GM12891 (cell line): ENCODE measurements at regions not wholly inside any gene's neighbourhood (a gene's known extent, or its start where the extent isn't known, plus 50 kb on each side); places are given as distances from the start of the nearest gene placed in this dataset.
"Not testable (repeated sequence)": the region's sequence is repeated elsewhere in the genome, so short reads cannot be mapped to it uniquely, and the experiment has no call there.

Experiments used
- DNase-seq: peaks from one replicate; pipeline ENCODE4 v3.0.0; 2011; ENCODE audit warnings: low spot score; ENCODE audit not compliant: insufficient read length
- FAIRE-seq: peaks from 2 replicates; lab custom pipeline; 2011; peaks lifted over from hg19 to GRCh38; lab: Jason Lieb, UNC
- PAX5 ChIP-seq: IDR thresholded peaks from 2 replicates; pipeline ENCODE4 v1.6.1; 2011; ENCODE audit warnings: low read length, moderate library complexity, mild to moderate bottlenecking; ENCODE audit not compliant: insufficient read depth, severe bottlenecking
- POLR2A ChIP-seq: IDR thresholded peaks from 2 replicates; pipeline ENCODE4 v1.6.1; 2011; ENCODE audit warnings: low read depth, low read length, control low read depth
- POLR2AphosphoS5 ChIP-seq: IDR thresholded peaks from 2 replicates; pipeline ENCODE4 v1.6.1; 2011; ENCODE audit warnings: low read depth, low read length, control low read depth
- POU2F2 ChIP-seq: IDR thresholded peaks from 2 replicates; pipeline ENCODE4 v1.6.1; 2011; ENCODE audit warnings: low read depth, mild to moderate bottlenecking, control low read depth, low read length, moderate library complexity
- SPI1 ChIP-seq: IDR thresholded peaks from 2 replicates; pipeline ENCODE4 v1.6.1; 2011; ENCODE audit warnings: low read depth, low read length, control low read depth
- TAF1 ChIP-seq: IDR thresholded peaks from 2 replicates; pipeline ENCODE4 v1.6.1; 2011; ENCODE audit warnings: low read depth, low read length, control low read depth

DNA sequence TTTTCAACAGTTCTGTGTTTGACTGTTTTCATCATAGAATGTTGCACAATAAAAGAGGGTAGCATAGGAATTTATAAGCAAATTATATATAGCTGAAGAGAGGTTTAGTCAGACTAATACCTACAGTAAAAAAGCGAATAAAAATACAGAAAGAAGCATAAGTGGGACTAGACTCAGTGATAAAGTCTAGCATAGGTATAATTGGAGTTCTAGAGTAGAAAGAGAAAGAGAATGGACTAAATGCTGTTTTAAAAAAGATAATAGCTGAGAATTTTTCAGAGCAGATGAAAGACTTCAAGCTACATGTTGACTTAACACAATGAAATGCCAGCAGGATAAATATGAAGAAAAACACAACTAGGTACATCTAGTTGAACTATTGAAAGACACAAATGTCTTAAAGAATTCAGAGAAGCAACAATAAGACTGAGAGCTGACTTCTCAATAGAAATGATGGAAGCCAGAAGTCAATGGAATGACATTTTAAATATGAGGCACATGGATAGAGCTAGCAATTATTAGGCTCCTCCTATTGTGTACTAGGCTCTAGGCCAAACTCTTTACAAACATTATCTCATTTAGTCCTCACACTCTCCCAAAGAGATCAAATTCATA, 573.9 kb downstream of the ZNF608 start:
- no peak for DNase-seq
- no peak for FAIRE-seq
- no peak for TF ChIP-seq PAX5
- TF ChIP-seq POLR2AphosphoS5: no peak
- no peak for TF ChIP-seq TAF1
- no peak for TF ChIP-seq POU2F2
- no peak for TF ChIP-seq POLR2A
- no peak for TF ChIP-seq SPI1

DNA sequence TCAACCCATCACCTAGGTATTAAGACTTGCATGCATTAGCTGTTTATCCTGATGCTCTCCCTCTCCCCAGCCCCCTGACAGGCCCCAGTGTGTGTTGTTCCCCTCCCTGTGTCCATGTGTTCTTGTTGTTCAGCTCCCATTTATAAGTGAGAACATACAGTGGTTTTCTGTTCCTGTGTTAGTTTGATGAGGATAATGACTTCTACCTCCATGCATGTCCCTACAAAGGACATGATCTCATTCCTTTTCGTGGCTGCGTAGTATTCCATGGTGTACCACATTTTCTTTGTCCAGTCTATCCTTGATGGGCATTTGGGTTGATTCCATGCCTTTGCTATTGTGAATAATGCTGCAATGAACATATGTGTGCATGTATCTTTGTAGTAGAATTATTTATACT, 578.3 kb downstream of the ZNF608 start:
- DNase-seq, FAIRE-seq: not testable (repeated sequence)

DNA sequence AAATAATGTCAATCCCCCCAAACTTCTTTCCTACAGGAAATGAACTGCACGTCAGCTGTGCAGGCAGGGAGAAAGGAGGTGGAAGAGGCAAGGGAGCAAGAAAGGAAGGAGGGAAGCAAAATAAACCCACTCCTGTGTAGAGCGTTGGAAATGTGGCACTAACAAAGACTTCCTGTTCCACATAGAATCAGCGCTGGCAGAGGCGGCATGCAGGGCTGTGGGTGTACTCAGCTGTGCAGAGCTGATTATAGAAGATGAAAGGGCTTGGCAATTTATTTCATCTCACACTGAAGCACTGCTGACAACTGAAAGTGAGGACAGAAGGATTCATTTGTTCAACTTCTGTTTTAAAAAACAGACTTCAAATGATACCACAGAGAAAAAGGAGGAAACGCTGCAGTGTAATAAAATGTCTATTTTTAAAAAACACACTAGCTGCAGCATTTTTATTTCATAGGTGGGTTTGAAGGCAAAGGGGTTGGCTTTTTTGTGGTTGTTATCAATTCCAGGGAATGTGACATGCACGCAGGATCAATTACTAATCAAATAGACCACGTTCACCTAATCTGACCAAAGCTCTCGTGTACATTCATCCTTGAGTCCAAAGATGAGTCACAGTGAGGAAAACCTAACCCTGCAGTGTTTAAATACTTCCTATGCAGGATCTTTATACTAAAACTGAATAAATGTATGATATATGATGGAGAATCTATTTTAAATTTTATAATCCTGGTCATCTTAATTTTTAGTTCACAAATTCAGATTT, 583.5 kb downstream of the ZNF608 start:
- no peak for TF ChIP-seq SPI1
- no peak for TF ChIP-seq TAF1
- no peak for TF ChIP-seq POLR2A
- no peak for TF ChIP-seq POLR2AphosphoS5
- no peak for TF ChIP-seq PAX5
- TF ChIP-seq POU2F2: no peak
- no peak for FAIRE-seq
- no peak for DNase-seq

- no peak for TF ChIP-seq PAX5
- FAIRE-seq (no peak), DNase-seq (no peak)
Observed at GRCh38 chr5:124161266-124161665, 585.2 kb downstream of the ZNF608 start.

DNA sequence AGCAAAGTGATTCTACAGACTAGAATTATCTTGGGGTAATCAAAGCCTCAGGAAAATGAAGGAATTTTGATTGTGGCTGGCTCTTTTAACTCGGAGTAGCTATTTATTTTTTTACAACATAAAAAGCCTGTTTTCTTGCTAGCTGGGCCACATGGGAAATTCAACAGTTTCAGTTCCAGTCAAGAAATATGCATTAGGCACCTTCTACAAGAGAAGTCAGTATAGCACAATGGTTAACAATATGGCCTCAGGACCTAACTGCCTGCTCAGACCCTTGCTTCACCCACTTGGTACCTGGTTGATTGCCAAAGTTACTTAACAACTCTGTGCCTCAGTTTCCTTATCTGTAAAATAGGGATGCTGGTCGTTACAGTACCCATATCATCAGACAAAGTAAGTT, 586.2 kb downstream of the ZNF608 start:
- no peak for FAIRE-seq
- TF ChIP-seq TAF1 (no peak), SPI1 (peak; percentile 12; the same call in 1 of the 2 replicates)
- DNase-seq: no peak

DNA sequence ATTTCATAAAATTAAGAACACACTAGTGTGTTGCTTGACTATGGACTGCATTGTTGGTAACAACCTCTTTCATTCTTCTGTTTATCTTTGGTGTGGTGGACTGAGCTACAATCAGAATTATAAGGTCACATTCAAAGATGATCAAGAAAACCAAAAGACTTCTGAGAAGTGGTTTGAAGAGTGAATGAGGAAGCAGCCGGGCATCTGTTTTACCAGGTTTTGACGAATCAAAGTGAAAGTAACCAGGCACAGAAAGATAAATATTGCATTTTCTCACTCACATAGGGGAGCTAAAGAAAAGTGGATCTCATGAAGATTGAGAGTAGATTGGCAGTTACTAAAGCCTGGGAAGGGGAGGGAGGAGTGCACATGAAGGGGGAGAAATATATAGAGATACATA, 589.1 kb downstream of the ZNF608 start:
- DNase-seq: no peak
- TF ChIP-seq TAF1 (no peak), POU2F2 (no peak), POLR2A (no peak), SPI1 (no peak), PAX5 (no peak), POLR2AphosphoS5 (no peak)
- FAIRE-seq: no peak

DNA sequence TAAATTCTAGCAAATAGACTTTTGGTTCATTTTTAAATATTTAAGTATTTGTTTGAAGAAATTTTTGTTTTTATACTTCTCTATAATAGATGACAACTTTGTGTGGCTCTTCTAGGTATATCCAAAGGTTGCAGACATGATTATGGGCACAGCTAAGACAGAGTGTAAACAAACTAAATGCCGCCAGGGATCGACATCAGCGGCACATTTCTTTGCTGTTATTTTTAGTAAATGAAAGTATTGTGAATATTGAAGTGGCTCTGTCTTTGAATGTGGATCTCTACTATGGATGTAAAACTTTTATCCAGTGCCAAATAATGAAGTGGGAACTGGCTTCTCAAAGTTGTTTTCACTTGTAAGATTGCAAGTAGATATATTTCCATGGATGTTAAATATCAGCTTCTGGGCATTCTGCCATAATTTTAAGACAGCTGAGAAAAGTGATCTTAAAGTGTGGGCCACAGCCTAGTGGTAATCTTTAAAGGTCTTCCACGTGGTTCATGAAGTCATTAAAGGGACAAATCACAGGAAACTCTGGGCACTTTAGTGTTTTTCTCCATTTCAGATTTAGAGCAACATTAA, 589.9 kb downstream of the ZNF608 start:
- DNase-seq (no peak), FAIRE-seq (no peak)
- TF ChIP-seq TAF1 (no peak), POU2F2 (no peak), SPI1 (no peak), POLR2AphosphoS5 (no peak), POLR2A (no peak), PAX5 (no peak)

- TF ChIP-seq SPI1 (no peak), POLR2A (no peak), TAF1 (no peak), PAX5 (no peak), POLR2AphosphoS5 (no peak), POU2F2 (no peak)
- FAIRE-seq: no peak
- DNase-seq: no peak
Observed at GRCh38 chr5:124154714-124155113, 591.7 kb downstream of the ZNF608 start.

DNA sequence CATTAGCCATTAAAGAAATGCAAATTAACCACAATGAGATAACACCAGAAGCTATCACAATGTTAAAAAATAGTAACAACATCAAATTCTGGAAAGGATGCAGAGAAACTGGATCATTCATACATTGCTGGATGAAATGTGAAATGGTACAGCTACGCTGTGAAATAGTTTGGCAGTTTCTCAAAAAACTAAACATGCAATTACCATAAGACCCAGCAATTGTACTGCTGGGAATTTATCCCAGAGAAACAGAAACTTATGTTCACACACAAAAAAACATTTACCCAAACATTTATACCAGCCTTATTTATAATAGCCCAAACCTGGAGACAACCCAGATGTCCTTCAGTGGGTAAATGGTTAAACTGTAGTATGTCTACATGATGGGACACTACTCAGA, 592.9 kb downstream of the ZNF608 start:
- TF ChIP-seq TAF1 (no peak), POLR2AphosphoS5 (no peak), POU2F2 (no peak), SPI1 (no peak), POLR2A (no peak), PAX5 (no peak)
- DNase-seq: no peak
- no peak for FAIRE-seq

DNA sequence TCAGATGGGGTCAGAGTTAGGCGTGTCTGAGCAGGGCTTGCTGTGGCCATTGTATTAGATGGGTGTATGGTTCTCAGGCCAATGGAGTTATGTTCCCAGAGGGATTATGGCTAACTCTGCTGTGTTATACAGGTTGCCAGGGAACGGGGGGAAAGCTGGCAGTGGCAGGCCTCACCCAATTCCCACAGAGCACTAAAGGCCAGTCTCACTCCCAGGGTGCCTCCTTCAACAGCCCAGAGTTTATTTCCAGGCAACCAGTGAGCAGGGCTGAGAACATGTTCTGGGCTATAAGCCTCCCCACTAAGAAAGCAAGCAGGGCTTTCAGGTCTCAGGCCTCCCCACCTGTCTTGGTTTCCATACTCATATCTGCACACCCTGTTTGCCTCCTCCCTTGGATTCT, 597.9 kb downstream of the ZNF608 start:
- FAIRE-seq (no peak), DNase-seq (no peak)
- TF ChIP-seq TAF1 (no peak), POLR2AphosphoS5 (no peak), PAX5 (no peak), SPI1 (no peak), POLR2A (no peak), POU2F2 (no peak)
